SK-N-SH treated with all-trans-retinoic acid at 6 μM for 48 hours (cell line): ENCODE measurements at regions not wholly inside any gene's neighbourhood (a gene's known extent, or its start where the extent isn't known, plus 50 kb on each side); places are given as distances from the start of the nearest gene placed in this dataset.

Experiments used
- ATAC-seq: fragments of 200-7000 bp; cut with Tn5 transposase; 3 replicates; pipeline ENCODE4 v1.9.1; 2020; ENCODE audit warnings: mild to moderate bottlenecking, moderate library complexity
- ARNTL ChIP-seq: fragments of 450-650 bp; formaldehyde crosslinking; IDR thresholded peaks from 2 replicates; pipeline ENCODE4 v1.5.0; 2020; ENCODE audit warnings: low read depth, mild to moderate bottlenecking, moderate library complexity, borderline replicate concordance
- ESRRG ChIP-seq: fragments of 250-450 bp; sonication (Bioruptor Pico); IDR thresholded peaks from 2 replicates; pipeline ENCODE4 v1.6.1; 2021; ENCODE audit warnings: mild to moderate bottlenecking
- GLIS3 ChIP-seq: fragments of 250-450 bp; sonication (Bioruptor Pico); IDR thresholded peaks from 2 replicates; pipeline ENCODE4 v1.5.0; 2020; ENCODE audit warnings: mild to moderate bottlenecking, moderate library complexity
- ISL1 ChIP-seq: fragments of 250-450 bp; sonication (Bioruptor Pico); IDR thresholded peaks from 2 replicates; pipeline ENCODE4 v2.1.2; 2022; ENCODE audit warnings: mild to moderate bottlenecking, moderate library complexity
- OSR1 ChIP-seq: fragments of 250-450 bp; sonication (Bioruptor Pico); IDR thresholded peaks from 2 replicates; pipeline ENCODE4 v1.8.0; 2022; ENCODE audit warnings: moderate library complexity, mild to moderate bottlenecking, inconsistent platforms
- PPARA ChIP-seq: fragments of 250-450 bp; sonication (Bioruptor Pico); IDR thresholded peaks from 2 replicates; pipeline ENCODE4 v1.5.0; 2020; ENCODE audit warnings: mild to moderate bottlenecking, borderline replicate concordance
- SNAI2 ChIP-seq: fragments of 250-450 bp; sonication (Bioruptor Pico); IDR thresholded peaks from 2 replicates; pipeline ENCODE4 v1.5.0; 2020; ENCODE audit warnings: mild to moderate bottlenecking, moderate library complexity
- TCF4 ChIP-seq: fragments of 250-450 bp; sonication (Bioruptor Pico); IDR thresholded peaks from 2 replicates; pipeline ENCODE4 v1.8.0; 2021; ENCODE audit warnings: mild to moderate bottlenecking, moderate library complexity, borderline replicate concordance
- TOX ChIP-seq: fragments of 250-450 bp; sonication (Bioruptor Pico); IDR thresholded peaks from 2 replicates; pipeline ENCODE4 v1.8.0; 2021; ENCODE audit warnings: mild to moderate bottlenecking, moderate library complexity, borderline replicate concordance
- ZC3H10 ChIP-seq: fragments of 250-450 bp; sonication (Bioruptor Pico); IDR thresholded peaks from 2 replicates; pipeline ENCODE4 v1.5.1; 2021; ENCODE audit warnings: mild to moderate bottlenecking, moderate library complexity
- ZFP3 ChIP-seq: fragments of 250-450 bp; sonication (Bioruptor Pico); IDR thresholded peaks from 2 replicates; pipeline ENCODE4 v1.5.0; 2020; ENCODE audit warnings: mild to moderate bottlenecking, moderate library complexity
- ZNF565 ChIP-seq: fragments of 450-650 bp; formaldehyde crosslinking; conservative IDR thresholded peaks from 2 replicates; pipeline ENCODE4 v1.5.0; 2020; ENCODE audit warnings: low read depth, mild to moderate bottlenecking, moderate library complexity
- ZNF70 ChIP-seq: fragments of 450-650 bp; formaldehyde crosslinking; IDR thresholded peaks from 2 replicates; pipeline ENCODE4 v1.5.0; 2020; ENCODE audit warnings: mild to moderate bottlenecking, moderate library complexity
- ZNF8 ChIP-seq: fragments of 450-650 bp; formaldehyde crosslinking; IDR thresholded peaks from 2 replicates; pipeline ENCODE4 v1.5.0; 2020; ENCODE audit warnings: mild to moderate bottlenecking, moderate library complexity
- TF ChIP-seq, protein P1 (sequence below): fragments of 250-450 bp; sonication (Bioruptor Pico); IDR thresholded peaks from 2 replicates; pipeline ENCODE4 v1.5.1; 2020; ENCODE audit warnings: low read depth, mild to moderate bottlenecking, moderate library complexity
- TF ChIP-seq, protein P2 (sequence below): fragments of 250-450 bp; sonication (Bioruptor Pico); IDR thresholded peaks from 2 replicates; pipeline ENCODE4 v1.8.0; 2021; ENCODE audit warnings: low read depth, mild to moderate bottlenecking, moderate library complexity, borderline replicate concordance
- TF ChIP-seq, protein P3 (sequence below): fragments of 250-450 bp; sonication (Bioruptor Pico); IDR thresholded peaks from 2 replicates; pipeline ENCODE4 v1.5.0; 2020; ENCODE audit warnings: mild to moderate bottlenecking, moderate library complexity
- TF ChIP-seq, protein P4 (sequence below): fragments of 250-450 bp; sonication (Bioruptor Pico); IDR thresholded peaks from 2 replicates; pipeline ENCODE4 v1.5.1; 2021; ENCODE audit warnings: mild to moderate bottlenecking, moderate library complexity

DNA sequence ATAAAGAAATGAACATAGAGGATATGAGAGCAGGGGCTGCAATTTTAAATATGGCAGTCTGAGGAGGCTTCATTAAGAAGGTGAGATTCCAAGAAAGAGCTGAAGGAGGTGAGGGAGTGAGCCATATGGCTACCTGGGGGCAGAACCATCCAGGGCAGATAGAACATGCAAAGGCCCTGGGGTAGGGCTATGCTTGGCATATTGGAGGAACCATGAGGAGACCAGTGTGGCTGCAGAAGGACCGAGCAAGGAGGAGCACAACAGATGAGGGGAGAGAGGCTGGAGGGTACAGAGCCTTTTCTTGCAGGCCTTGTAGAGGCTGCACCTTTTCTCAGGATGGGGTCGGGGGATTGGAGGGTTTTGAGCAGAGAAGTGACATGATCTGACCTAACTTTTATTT lies 69.5 kb upstream of the GATA6 start:
- no peak for ATAC-seq
- TF ChIP-seq GLIS3 (CRISPR knock-in tag) (no peak), TOX (CRISPR knock-in tag) (no peak), ESRRG (CRISPR knock-in tag) (no peak), ZC3H10 (CRISPR knock-in tag) (no peak), ZNF70 (CRISPR knock-in tag) (no peak)

DNA sequence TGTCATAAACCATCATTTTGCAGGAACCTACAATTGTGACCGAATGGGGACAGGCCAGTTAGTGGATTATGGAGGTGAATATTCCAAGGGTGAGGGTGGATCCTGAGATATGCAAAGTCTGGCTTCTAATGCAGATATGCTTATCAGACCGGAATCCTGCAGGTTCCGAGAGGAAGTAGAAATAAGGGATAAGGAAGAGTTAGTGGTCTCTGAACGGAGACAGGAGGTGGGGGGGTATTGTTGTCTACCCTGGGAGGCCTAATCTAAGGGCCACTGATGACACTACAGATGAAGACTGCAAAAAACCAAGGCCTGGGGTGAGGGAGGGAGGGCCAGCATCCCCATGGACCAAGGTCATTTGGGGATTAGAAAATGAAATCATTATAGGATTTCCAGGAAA lies 67.7 kb upstream of the GATA6 start:
- no peak for ATAC-seq
- TF ChIP-seq TCF4 (CRISPR knock-in tag) (no peak), ZNF8 (CRISPR knock-in tag) (no peak), GLIS3 (CRISPR knock-in tag) (no peak), ZNF565 (no peak), OSR1 (CRISPR knock-in tag) (no peak), ZFP3 (no peak), ARNTL (no peak)
- TF ChIP-seq, protein P1, sequence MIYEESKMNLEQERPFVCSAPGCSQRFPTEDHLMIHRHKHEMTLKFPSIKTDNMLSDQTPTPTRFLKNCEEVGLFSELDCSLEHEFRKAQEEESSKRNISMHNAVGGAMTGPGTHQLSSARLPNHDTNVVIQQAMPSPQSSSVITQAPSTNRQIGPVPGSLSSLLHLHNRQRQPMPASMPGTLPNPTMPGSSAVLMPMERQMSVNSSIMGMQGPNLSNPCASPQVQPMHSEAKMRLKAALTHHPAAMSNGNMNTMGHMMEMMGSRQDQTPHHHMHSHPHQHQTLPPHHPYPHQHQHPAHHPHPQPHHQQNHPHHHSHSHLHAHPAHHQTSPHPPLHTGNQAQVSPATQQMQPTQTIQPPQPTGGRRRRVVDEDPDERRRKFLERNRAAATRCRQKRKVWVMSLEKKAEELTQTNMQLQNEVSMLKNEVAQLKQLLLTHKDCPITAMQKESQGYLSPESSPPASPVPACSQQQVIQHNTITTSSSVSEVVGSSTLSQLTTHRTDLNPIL (CRISPR knock-in tag) = no peak
- TF ChIP-seq, protein P2, sequence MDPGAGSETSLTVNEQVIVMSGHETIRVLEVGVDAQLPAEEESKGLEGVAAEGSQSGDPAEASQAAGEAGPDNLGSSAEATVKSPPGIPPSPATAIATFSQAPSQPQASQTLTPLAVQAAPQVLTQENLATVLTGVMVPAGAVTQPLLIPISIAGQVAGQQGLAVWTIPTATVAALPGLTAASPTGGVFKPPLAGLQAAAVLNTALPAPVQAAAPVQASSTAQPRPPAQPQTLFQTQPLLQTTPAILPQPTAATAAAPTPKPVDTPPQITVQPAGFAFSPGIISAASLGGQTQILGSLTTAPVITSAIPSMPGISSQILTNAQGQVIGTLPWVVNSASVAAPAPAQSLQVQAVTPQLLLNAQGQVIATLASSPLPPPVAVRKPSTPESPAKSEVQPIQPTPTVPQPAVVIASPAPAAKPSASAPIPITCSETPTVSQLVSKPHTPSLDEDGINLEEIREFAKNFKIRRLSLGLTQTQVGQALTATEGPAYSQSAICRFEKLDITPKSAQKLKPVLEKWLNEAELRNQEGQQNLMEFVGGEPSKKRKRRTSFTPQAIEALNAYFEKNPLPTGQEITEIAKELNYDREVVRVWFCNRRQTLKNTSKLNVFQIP (CRISPR knock-in tag) = no peak
- TF ChIP-seq, protein P3, sequence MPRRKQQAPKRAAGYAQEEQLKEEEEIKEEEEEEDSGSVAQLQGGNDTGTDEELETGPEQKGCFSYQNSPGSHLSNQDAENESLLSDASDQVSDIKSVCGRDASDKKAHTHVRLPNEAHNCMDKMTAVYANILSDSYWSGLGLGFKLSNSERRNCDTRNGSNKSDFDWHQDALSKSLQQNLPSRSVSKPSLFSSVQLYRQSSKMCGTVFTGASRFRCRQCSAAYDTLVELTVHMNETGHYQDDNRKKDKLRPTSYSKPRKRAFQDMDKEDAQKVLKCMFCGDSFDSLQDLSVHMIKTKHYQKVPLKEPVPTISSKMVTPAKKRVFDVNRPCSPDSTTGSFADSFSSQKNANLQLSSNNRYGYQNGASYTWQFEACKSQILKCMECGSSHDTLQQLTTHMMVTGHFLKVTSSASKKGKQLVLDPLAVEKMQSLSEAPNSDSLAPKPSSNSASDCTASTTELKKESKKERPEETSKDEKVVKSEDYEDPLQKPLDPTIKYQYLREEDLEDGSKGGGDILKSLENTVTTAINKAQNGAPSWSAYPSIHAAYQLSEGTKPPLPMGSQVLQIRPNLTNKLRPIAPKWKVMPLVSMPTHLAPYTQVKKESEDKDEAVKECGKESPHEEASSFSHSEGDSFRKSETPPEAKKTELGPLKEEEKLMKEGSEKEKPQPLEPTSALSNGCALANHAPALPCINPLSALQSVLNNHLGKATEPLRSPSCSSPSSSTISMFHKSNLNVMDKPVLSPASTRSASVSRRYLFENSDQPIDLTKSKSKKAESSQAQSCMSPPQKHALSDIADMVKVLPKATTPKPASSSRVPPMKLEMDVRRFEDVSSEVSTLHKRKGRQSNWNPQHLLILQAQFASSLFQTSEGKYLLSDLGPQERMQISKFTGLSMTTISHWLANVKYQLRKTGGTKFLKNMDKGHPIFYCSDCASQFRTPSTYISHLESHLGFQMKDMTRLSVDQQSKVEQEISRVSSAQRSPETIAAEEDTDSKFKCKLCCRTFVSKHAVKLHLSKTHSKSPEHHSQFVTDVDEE (CRISPR knock-in tag) = no peak

DNA sequence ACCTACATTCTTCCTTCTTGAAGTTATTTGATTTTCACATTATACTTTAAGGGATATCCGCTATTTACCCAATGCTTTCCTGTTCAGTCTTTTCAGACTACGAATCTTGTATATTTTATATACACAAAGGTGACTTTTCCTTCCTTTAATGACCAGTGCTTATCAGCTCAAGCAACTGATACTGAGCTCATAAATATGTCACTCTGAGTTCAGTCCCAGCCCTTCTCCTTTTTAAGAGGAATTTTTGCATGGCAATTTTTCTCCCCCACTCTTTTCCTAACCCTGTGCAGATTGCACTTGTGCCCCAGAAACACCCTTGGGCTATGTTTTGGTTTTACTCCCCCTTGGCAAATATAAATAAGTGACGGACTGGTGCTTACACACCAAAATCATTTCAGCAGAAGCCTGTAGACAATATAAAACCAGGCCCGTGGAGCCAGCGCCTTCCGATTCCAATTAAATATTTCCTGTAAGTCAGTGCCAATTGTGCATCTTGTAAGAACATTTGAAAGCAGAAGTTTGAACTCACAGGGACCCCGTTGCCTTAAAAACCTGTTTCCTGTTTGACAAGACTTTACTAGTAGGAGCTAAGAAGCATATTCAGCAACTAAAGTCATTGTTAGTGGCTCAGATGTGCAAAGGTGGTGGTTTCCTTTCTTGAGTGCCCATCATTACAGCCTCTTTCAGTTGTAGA lies 66.3 kb upstream of the GATA6 start:
- TF ChIP-seq OSR1 (CRISPR knock-in tag) (no peak), ZNF8 (CRISPR knock-in tag) (no peak), TCF4 (CRISPR knock-in tag) (no peak), TOX (CRISPR knock-in tag) (no peak), SNAI2 (CRISPR knock-in tag) (no peak), PPARA (CRISPR knock-in tag) (no peak), ISL1 (no peak), ARNTL (no peak)
- TF ChIP-seq, protein P4, sequence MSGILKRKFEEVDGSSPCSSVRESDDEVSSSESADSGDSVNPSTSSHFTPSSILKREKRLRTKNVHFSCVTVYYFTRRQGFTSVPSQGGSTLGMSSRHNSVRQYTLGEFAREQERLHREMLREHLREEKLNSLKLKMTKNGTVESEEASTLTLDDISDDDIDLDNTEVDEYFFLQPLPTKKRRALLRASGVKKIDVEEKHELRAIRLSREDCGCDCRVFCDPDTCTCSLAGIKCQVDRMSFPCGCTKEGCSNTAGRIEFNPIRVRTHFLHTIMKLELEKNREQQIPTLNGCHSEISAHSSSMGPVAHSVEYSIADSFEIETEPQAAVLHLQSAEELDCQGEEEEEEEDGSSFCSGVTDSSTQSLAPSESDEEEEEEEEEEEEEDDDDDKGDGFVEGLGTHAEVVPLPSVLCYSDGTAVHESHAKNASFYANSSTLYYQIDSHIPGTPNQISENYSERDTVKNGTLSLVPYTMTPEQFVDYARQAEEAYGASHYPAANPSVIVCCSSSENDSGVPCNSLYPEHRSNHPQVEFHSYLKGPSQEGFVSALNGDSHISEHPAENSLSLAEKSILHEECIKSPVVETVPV (CRISPR knock-in tag) = no peak
- TF ChIP-seq, protein P3 (CRISPR knock-in tag) = no peak
- no peak for ATAC-seq
